GM12873 (cell line): ENCODE measurements at regions not wholly inside any gene's neighbourhood (a gene's known extent, or its start where the extent isn't known, plus 50 kb on each side); places are given as distances from the start of the nearest gene placed in this dataset.

Source experiments
- CTCF ChIP-seq: IDR thresholded peaks from 2 replicates; pipeline ENCODE4 v1.5.1; 2012; ENCODE audit warnings: low read depth, mild to moderate bottlenecking, moderate library complexity, low read length, control low read depth; ENCODE audit not compliant: insufficient read depth; ENCODE audit errors: missing control alignments

- TF ChIP-seq CTCF = no peak
These were observed 629.7 kb upstream of the IMPG1 start for GRCh38 chr6:76702187-76702586.

GRCh38 chr6:76701610-76702009 lies 629.1 kb upstream of the IMPG1 start:
- no peak for TF ChIP-seq CTCF

GRCh38 chr6:76697585-76697984 lies 625.1 kb upstream of the IMPG1 start:
- TF ChIP-seq CTCF = no peak

GRCh38 chr6:76694795-76695194 lies 622.3 kb upstream of the IMPG1 start:
- TF ChIP-seq CTCF = no peak

GRCh38 chr6:76684875-76685274 lies 612.4 kb upstream of the IMPG1 start:
- TF ChIP-seq CTCF = no peak

GRCh38 chr6:76683985-76684384 lies 611.5 kb upstream of the IMPG1 start:
- no peak for TF ChIP-seq CTCF

GRCh38 chr6:76682842-76683241 lies 610.4 kb upstream of the IMPG1 start:
- TF ChIP-seq CTCF = peak; percentile 23
